H1 (cell line): ENCODE measurements at regions not wholly inside any gene's neighbourhood (a gene's known extent, or its start where the extent isn't known, plus 50 kb on each side); places are given as distances from the start of the nearest gene placed in this dataset.

Experiments
- CTCF ChIA-PET: fragments of 300-600 bp; sonication (Branson Sonifier 250); formaldehyde crosslinking; loops from one replicate; lab custom pipeline; 2021; ENCODE audit not compliant: partially characterized antibody; lab: Charles Lee
- POLR2A ChIA-PET: fragments of 300-600 bp; sonication (Branson Sonifier 250); formaldehyde crosslinking; loops from one replicate; lab custom pipeline; 2021; ENCODE audit warnings: inconsistent platforms; ENCODE audit not compliant: partially characterized antibody; lab: Charles Lee
- DNase-seq, 2 experiments: peaks; one replicate each; pipeline versions ENCODE4 v3.0.0 to v3.0.0-alpha.2; 2010 to 2022; ENCODE audit warnings: low spot score in 2 of 2, low read depth in 1 of 2, mixed read lengths in 1 of 2
- FAIRE-seq: peaks from 2 replicates; lab custom pipeline; 2011; peaks lifted over from hg19 to GRCh38; lab: Jason Lieb, UNC
- H2AFZ ChIP-seq: 2 replicates; pipeline ENCODE4 v1.8.1; 2012; ENCODE audit warnings: low read length, inconsistent platforms
- H2AK5ac ChIP-seq: 2 replicates; pipeline ENCODE4 v1.6.1; 2013; ENCODE audit warnings: low read depth, low read length
- H2BK120ac ChIP-seq: replicated peaks from 2 replicates; pipeline ENCODE3; 2013; ENCODE audit warnings: low read depth, low read length, inconsistent platforms
- H2BK12ac ChIP-seq: 2 replicates; pipeline ENCODE4 v1.6.1; 2013; ENCODE audit warnings: low read depth, low read length
- H2BK15ac ChIP-seq: 2 replicates; pipeline ENCODE4 v1.6.1; 2013; ENCODE audit warnings: low read length
- H2BK20ac ChIP-seq: 2 replicates; pipeline ENCODE4 v1.6.1; 2013; ENCODE audit warnings: low read length
- H2BK5ac ChIP-seq: 2 replicates; pipeline ENCODE4 v1.6.1; 2013; ENCODE audit warnings: low read depth, low read length
- H3K14ac ChIP-seq: 2 replicates; pipeline ENCODE4 v1.6.1; 2013; ENCODE audit warnings: inconsistent platforms; ENCODE audit not compliant: insufficient read length
- H3K18ac ChIP-seq: 2 replicates; pipeline ENCODE4 v1.6.1; 2013; ENCODE audit warnings: low read length; ENCODE audit errors: extremely low read depth
- H3K23ac ChIP-seq: 2 replicates; pipeline ENCODE4 v1.6.1; 2013; ENCODE audit warnings: inconsistent platforms; ENCODE audit not compliant: insufficient read length
- H3K23me2 ChIP-seq: 2 replicates; pipeline ENCODE4 v1.6.1; 2013; ENCODE audit warnings: low read depth, low read length
- H3K27ac ChIP-seq: 2 replicates; pipeline ENCODE4 v1.6.1; 2011; ENCODE audit warnings: low read depth, low read length, inconsistent platforms
- H3K27me3 ChIP-seq, 4 experiments: replicated peaks in 1 of 4; 1 replicate in 1 of 4; 2 replicates in 3 of 4; pipeline versions ENCODE4 v1.6.1 to v1.8.1; 2011 to 2013; ENCODE audit warnings: low read length in 3 of 4, mild to moderate bottlenecking in 3 of 4, inconsistent platforms in 2 of 4, mixed read lengths in 2 of 4, moderate library complexity in 1 of 4; ENCODE audit not compliant: control insufficient read depth in 3 of 4, insufficient read depth in 3 of 4; ENCODE audit errors: extremely low read depth in 1 of 4
- H3K36me3 ChIP-seq, 4 experiments: 2 replicates each; pipeline versions ENCODE4 v1.6.1 to v1.8.1; 2011 to 2013; ENCODE audit warnings: mild to moderate bottlenecking in 4 of 4, low read length in 3 of 4, moderate library complexity in 2 of 4, control low read depth in 1 of 4, inconsistent platforms in 1 of 4; ENCODE audit not compliant: insufficient read depth in 4 of 4, control insufficient read depth in 2 of 4
- H3K4ac ChIP-seq: replicated peaks from 2 replicates; pipeline ENCODE3; 2013; ENCODE audit warnings: low read length, low read depth, mixed read lengths, inconsistent platforms; ENCODE audit not compliant: insufficient read length
- H3K4me1 ChIP-seq, 4 experiments: replicated peaks in 1 of 4; 1 replicate in 1 of 4; 2 replicates in 3 of 4; pipeline versions ENCODE4 v1.6.1 to v1.8.1; 2011 to 2013; ENCODE audit warnings: low read length in 3 of 4, inconsistent platforms in 2 of 4, mixed read lengths in 1 of 4; ENCODE audit not compliant: insufficient read depth in 4 of 4, control insufficient read depth in 3 of 4
- H3K4me2 ChIP-seq, 2 experiments: 2 replicates each; pipeline versions ENCODE4 v1.6.1 to v1.8.1; 2011 to 2013; ENCODE audit warnings: low read depth in 2 of 2, low read length in 2 of 2, control low read depth in 1 of 2, inconsistent platforms in 1 of 2, mild to moderate bottlenecking in 1 of 2; ENCODE audit not compliant: insufficient read depth in 1 of 2
- H3K4me3 ChIP-seq, 4 experiments: fragments of 200-600, 300-600 bp in 1 of 4; sonication (generic), shearing (Covaris generic), sonication (Bioruptor Twin) in 1 of 4; 2 replicates each; pipeline versions ENCODE4 v1.5.1 to v1.8.1; 2011 to 2016; ENCODE audit warnings: low read length in 4 of 4, low read depth in 3 of 4, control low read depth in 2 of 4, inconsistent platforms in 2 of 4, mild to moderate bottlenecking in 2 of 4, mixed read lengths in 1 of 4, moderate library complexity in 1 of 4; ENCODE audit not compliant: insufficient read depth in 2 of 4; ENCODE audit errors: extremely low read depth in 1 of 4
- H3K56ac ChIP-seq: replicated peaks from 2 replicates; pipeline ENCODE3; 2013; ENCODE audit warnings: low read depth, mild to moderate bottlenecking, mixed read lengths, low read length, inconsistent platforms; ENCODE audit not compliant: insufficient read length
- H3K79me1 ChIP-seq: 2 replicates; pipeline ENCODE4 v1.6.1; 2013; ENCODE audit warnings: low read depth, low read length, control low read depth
- H3K79me2 ChIP-seq, 2 experiments: 2 replicates each; pipeline versions ENCODE4 v1.6.1 to v1.8.1; 2012 to 2013; ENCODE audit warnings: low read length in 2 of 2, mild to moderate bottlenecking in 2 of 2, inconsistent platforms in 1 of 2; ENCODE audit not compliant: insufficient read depth in 2 of 2, control insufficient read depth in 1 of 2
- H3K9ac ChIP-seq, 4 experiments: replicated peaks in 1 of 4; 1 replicate in 1 of 4; 2 replicates in 3 of 4; pipeline versions ENCODE4 v1.6.1 to v1.8.1; 2011 to 2013; ENCODE audit warnings: low read depth in 3 of 4, low read length in 3 of 4, control low read depth in 2 of 4, mild to moderate bottlenecking in 2 of 4, moderate library complexity in 2 of 4, inconsistent platforms in 1 of 4; ENCODE audit errors: extremely low read depth in 1 of 4
- H3K9me3 ChIP-seq, 2 experiments: 2 replicates each; pipeline versions ENCODE4 v1.6.1 to v1.8.1; 2012 to 2013; ENCODE audit warnings: mild to moderate bottlenecking in 2 of 2, moderate library complexity in 2 of 2, control low read depth in 1 of 2, inconsistent platforms in 1 of 2, low read depth in 1 of 2, low read length in 1 of 2, mixed read lengths in 1 of 2; ENCODE audit not compliant: insufficient read depth in 2 of 2
- H4K20me1 ChIP-seq, 2 experiments: replicated peaks in 1 of 2; 2 replicates each; pipeline versions ENCODE3 to v1.8.1; 2011 to 2013; ENCODE audit warnings: inconsistent platforms in 2 of 2, low read length in 2 of 2, mild to moderate bottlenecking in 1 of 2; ENCODE audit not compliant: insufficient read depth in 2 of 2, control insufficient read depth in 1 of 2
- H4K5ac ChIP-seq: 2 replicates; pipeline ENCODE4 v1.6.1; 2013; ENCODE audit warnings: low read length, low read depth, mixed read lengths, inconsistent platforms; ENCODE audit not compliant: insufficient read length
- H4K8ac ChIP-seq: 2 replicates; pipeline ENCODE4 v1.8.0; 2013; ENCODE audit warnings: mild to moderate bottlenecking, moderate library complexity, low read length, inconsistent platforms; ENCODE audit not compliant: insufficient read depth; ENCODE audit errors: extremely low read depth
- H4K91ac ChIP-seq: replicated peaks from 2 replicates; pipeline ENCODE3; 2013; ENCODE audit warnings: low read length, mixed read lengths, inconsistent platforms; ENCODE audit not compliant: insufficient read length
- BCL11A ChIP-seq, 2 experiments: IDR thresholded peaks; one replicate each; pipeline ENCODE4 v1.6.1; 2011; ENCODE audit warnings: low read depth in 2 of 2, low read length in 2 of 2, mild to moderate bottlenecking in 2 of 2
- RBBP5 ChIP-seq: IDR thresholded peaks from 2 replicates; pipeline ENCODE4 v1.7.1; 2012; ENCODE audit warnings: low read depth, mild to moderate bottlenecking, inconsistent platforms, low read length, moderate library complexity, borderline replicate concordance
- SIRT6 ChIP-seq: IDR thresholded peaks from one replicate; pipeline ENCODE4 v1.7.1; 2012; ENCODE audit warnings: low read length, inconsistent platforms
- WGBS, 2 experiments: shearing (Covaris generic) in 1 of 2; methylation state at CpG; one replicate each; pipeline versions ENCODE4 v1.1.6 to v1.1.7; 2013 to 2015; ENCODE audit warnings: low lambda C conversion rate in 2 of 2, mixed read lengths in 2 of 2, inconsistent platforms in 1 of 2, low coverage in 1 of 2, missing lambda C conversion rate in 1 of 2; ENCODE audit not compliant: insufficient replicate concordance in 2 of 2, insufficient coverage in 1 of 2, insufficient read length in 1 of 2; ENCODE audit errors: extremely low coverage in 1 of 2, missing lambda C conversion rate in 1 of 2; 5-methylcytosine and 5-hydroxymethylcytosine counted together

DNA sequence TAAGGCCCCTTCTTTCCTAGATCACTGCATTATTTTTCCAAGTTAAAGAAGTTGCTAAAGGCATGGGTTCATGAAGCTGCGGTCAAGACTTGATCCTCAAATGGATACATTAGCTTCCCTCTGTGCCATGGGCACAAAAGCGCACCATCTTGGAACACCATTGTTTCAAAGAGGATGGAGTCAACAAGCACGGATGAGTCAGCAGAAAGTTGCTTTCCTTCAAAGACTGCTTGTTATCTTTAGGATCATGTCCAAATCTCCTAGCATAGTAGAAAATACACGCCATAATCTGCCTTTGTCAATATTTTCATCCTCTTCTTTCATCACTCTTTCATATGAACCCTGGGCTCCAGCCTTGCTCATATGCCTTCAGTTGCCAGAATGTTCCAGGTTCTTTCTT lies 226.8 kb upstream of the GATB start:
- POLR2A ChIA-PET: no interaction called here
- H3K27me3 ChIP-seq: no peaks in the 10 kb centered on the region
- H3K18ac ChIP-seq: no peak overlapping the region
- H2BK120ac ChIP-seq: no peak overlapping the region
- no peak overlapping the region for H2BK15ac ChIP-seq
- no peak overlapping the region for H2BK5ac ChIP-seq
- H4K20me1 ChIP-seq: no peaks in the 10 kb centered on the region
- H3K23ac ChIP-seq: no peak overlapping the region
- no peak overlapping the region for H2AFZ ChIP-seq
- no peak overlapping the region for H4K91ac ChIP-seq
- no peaks in the 10 kb centered on the region for H3K36me3 ChIP-seq
- H3K4me1 ChIP-seq: peaks cover 0 to 4% (median under 1%) of the 10 kb centered on the region in 4 experiments; a peak in 2 of 7 replicates
- H3K14ac ChIP-seq: no peak overlapping the region
- H3K79me2 ChIP-seq: no peaks in the 10 kb centered on the region
- no peak for FAIRE-seq
- H2AK5ac ChIP-seq: no peak overlapping the region
- WGBS, 2 experiments: 84% methylated on average over 4 of the region's 4 CpGs; no CpG with 5 or more reads in 1 of the 2 experiments
- H3K9ac ChIP-seq: no peak overlapping the region
- no peak overlapping the region for H2BK20ac ChIP-seq
- no peaks in the 10 kb centered on the region for H3K23me2 ChIP-seq
- H2BK12ac ChIP-seq: no peak overlapping the region
- 0 out of 4 replicates have a peak, but pooled peaks cover 0 to 2% of the 10 kb centered on the region in 2 experiments for H3K9me3 ChIP-seq
- TF ChIP-seq BCL11A (IDR thresholded peaks at IDR 0.05; ENCODE audit: low read depth in 2 of 2, low read length in 2 of 2) (no peak), RBBP5 (no peak), SIRT6 (no peak)
- H4K5ac ChIP-seq: no peak overlapping the region
- no peaks in the 10 kb centered on the region for H3K79me1 ChIP-seq
- no peak overlapping the region for H3K56ac ChIP-seq
- no peak overlapping the region for H3K4me2 ChIP-seq
- H3K4ac ChIP-seq: no peak overlapping the region
- CTCF ChIA-PET: no interaction called here
- no peak overlapping the region for H3K27ac ChIP-seq
- H3K4me3 ChIP-seq: no peak overlapping the region
- H4K8ac ChIP-seq: no peak overlapping the region
- DNase-seq: no peak
